Keratinocyte (primary cell): ENCODE measurements at regions not wholly inside any gene's neighbourhood (a gene's known extent, or its start where the extent isn't known, plus 50 kb on each side); places are given as distances from the start of the nearest gene placed in this dataset.

Source experiments
- DNase-seq: peaks from one replicate; pipeline ENCODE4 v3.0.0-alpha.2; 2011; ENCODE audit warnings: low read depth, missing footprints, low spot score
- FAIRE-seq: peaks from 2 replicates; lab custom pipeline; 2011; peaks lifted over from hg19 to GRCh38; lab: Jason Lieb, UNC
- H2AFZ ChIP-seq: 2 replicates; pipeline ENCODE4 v1.6.0; 2012; ENCODE audit warnings: low read length, control low read depth, inconsistent platforms; ENCODE audit not compliant: control insufficient read depth
- H3K27ac ChIP-seq: 2 replicates; pipeline ENCODE4 v1.5.1; 2011; ENCODE audit warnings: low read length; ENCODE audit not compliant: control insufficient read depth, insufficient read depth
- H3K27me3 ChIP-seq: 3 replicates; pipeline ENCODE4 v1.6.0; 2011; ENCODE audit warnings: low read length; ENCODE audit not compliant: control insufficient read depth, insufficient read depth; ENCODE audit errors: extremely low read depth
- H3K36me3 ChIP-seq, 2 experiments: 2 replicates in 1 of 2; 3 replicates in 1 of 2; pipeline ENCODE4 v1.5.1; 2011; ENCODE audit warnings: low read length in 2 of 2, mild to moderate bottlenecking in 1 of 2; ENCODE audit not compliant: control insufficient read depth in 2 of 2, insufficient read depth in 2 of 2; ENCODE audit errors: extremely low read depth in 1 of 2
- H3K4me1 ChIP-seq: 3 replicates; pipeline ENCODE4 v1.5.1; 2011; ENCODE audit warnings: low read length; ENCODE audit not compliant: control insufficient read depth, insufficient read depth; ENCODE audit errors: extremely low read depth
- H3K4me2 ChIP-seq: 3 replicates; pipeline ENCODE4 v1.6.0; 2011; ENCODE audit warnings: low read depth, low read length; ENCODE audit not compliant: control insufficient read depth, insufficient read depth; ENCODE audit errors: extremely low read depth
- H3K4me3 ChIP-seq, 3 experiments: fragments of 200-600 bp in 1 of 3; sonication (generic) in 1 of 3; 2 replicates in 2 of 3; 3 replicates in 1 of 3; pipeline ENCODE4 v1.5.1; 2011 to 2016; ENCODE audit warnings: low read length in 3 of 3, mild to moderate bottlenecking in 3 of 3, control low read depth in 2 of 3, inconsistent platforms in 1 of 3, low read depth in 1 of 3, mixed read lengths in 1 of 3, mixed run types in 1 of 3, moderate library complexity in 1 of 3; ENCODE audit not compliant: control insufficient read depth in 2 of 3, insufficient read depth in 2 of 3; ENCODE audit errors: extremely low read depth in 1 of 3
- H3K79me2 ChIP-seq: 2 replicates; pipeline ENCODE4 v1.6.0; 2012; ENCODE audit warnings: low read length; ENCODE audit not compliant: control insufficient read depth, insufficient read depth
- H3K9ac ChIP-seq: 3 replicates; pipeline ENCODE4 v1.6.0; 2011; ENCODE audit warnings: low read length; ENCODE audit not compliant: control insufficient read depth, insufficient read depth; ENCODE audit errors: extremely low read depth
- H3K9me1 ChIP-seq: 3 replicates; pipeline ENCODE4 v1.6.0; 2011; ENCODE audit warnings: low read length; ENCODE audit not compliant: control insufficient read depth, insufficient read depth; ENCODE audit errors: extremely low read depth
- H3K9me3 ChIP-seq: 2 replicates; pipeline ENCODE4 v1.5.1; 2012; ENCODE audit warnings: low read depth, low read length; ENCODE audit not compliant: control insufficient read depth
- H4K20me1 ChIP-seq: 3 replicates; pipeline ENCODE4 v1.6.0; 2011; ENCODE audit warnings: low read length; ENCODE audit not compliant: control insufficient read depth, insufficient read depth; ENCODE audit errors: extremely low read depth
- EZH2 ChIP-seq: IDR thresholded peaks from one replicate; pipeline ENCODE4 v1.6.1; 2012; ENCODE audit warnings: inconsistent platforms, mild to moderate bottlenecking, low read length, moderate library complexity
- dilution Hi-C: fragments of 300-500 bp; cut with MboI; formaldehyde crosslinking; loops from one replicate; pipeline ENCODE4 v1.7.0; 2020; ENCODE audit warnings: low sequenced_read_pairs; ENCODE audit not compliant: extremely low pct_ligation_motif_present
- TF ChIP-seq, protein P1 (sequence below), 3 experiments: IDR thresholded peaks in 1 of 3; conservative IDR thresholded peaks in 1 of 3; optimal IDR thresholded peaks in 1 of 3; 2 replicates in 2 of 3; 3 replicates in 1 of 3; pipeline versions ENCODE3 to v1.5.1; 2011; ENCODE audit warnings: low read length in 3 of 3, mild to moderate bottlenecking in 3 of 3, moderate library complexity in 2 of 3, control low read depth in 1 of 3, inconsistent platforms in 1 of 3; ENCODE audit not compliant: insufficient read depth in 2 of 3; ENCODE audit errors: extremely low read depth in 1 of 3

GRCh38 chr2:145221516-145221915 lies 701.6 kb upstream of the ZEB2 start:
- Histone ChIP-seq H3K27ac (no peak overlapping the region), H3K4me2 (no peak overlapping the region), H3K9me3 (no peaks in the 10 kb centered on the region), H3K79me2 (no peaks in the 10 kb centered on the region), H3K4me1 (no peaks in the 10 kb centered on the region), H3K36me3 (no peaks in the 10 kb centered on the region), H3K27me3 (no peaks in the 10 kb centered on the region), H3K9me1 (no peaks in the 10 kb centered on the region), H4K20me1 (no peaks in the 10 kb centered on the region), H3K4me3 (no peak overlapping the region), H2AFZ (no peak overlapping the region), H3K9ac (no peak overlapping the region)
- DNase-seq (no peak), FAIRE-seq (no peak)
- dilution Hi-C loops = no loop called here
- TF ChIP-seq, protein P1, sequence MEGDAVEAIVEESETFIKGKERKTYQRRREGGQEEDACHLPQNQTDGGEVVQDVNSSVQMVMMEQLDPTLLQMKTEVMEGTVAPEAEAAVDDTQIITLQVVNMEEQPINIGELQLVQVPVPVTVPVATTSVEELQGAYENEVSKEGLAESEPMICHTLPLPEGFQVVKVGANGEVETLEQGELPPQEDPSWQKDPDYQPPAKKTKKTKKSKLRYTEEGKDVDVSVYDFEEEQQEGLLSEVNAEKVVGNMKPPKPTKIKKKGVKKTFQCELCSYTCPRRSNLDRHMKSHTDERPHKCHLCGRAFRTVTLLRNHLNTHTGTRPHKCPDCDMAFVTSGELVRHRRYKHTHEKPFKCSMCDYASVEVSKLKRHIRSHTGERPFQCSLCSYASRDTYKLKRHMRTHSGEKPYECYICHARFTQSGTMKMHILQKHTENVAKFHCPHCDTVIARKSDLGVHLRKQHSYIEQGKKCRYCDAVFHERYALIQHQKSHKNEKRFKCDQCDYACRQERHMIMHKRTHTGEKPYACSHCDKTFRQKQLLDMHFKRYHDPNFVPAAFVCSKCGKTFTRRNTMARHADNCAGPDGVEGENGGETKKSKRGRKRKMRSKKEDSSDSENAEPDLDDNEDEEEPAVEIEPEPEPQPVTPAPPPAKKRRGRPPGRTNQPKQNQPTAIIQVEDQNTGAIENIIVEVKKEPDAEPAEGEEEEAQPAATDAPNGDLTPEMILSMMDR (optimal IDR thresholded peaks at IDR 0.05 in 1 of 3, IDR thresholded peaks at IDR 0.05 in 1 of 3, conservative IDR thresholded peaks at IDR 0.05 in 1 of 3; ENCODE audit: extremely low read depth in 1 of 3, insufficient read depth in 2 of 3, low read length in 3 of 3) = no peak
- TF ChIP-seq EZH2 = no peak

GRCh38 chr2:145221032-145221431 lies 701.1 kb upstream of the ZEB2 start:
- no peak for FAIRE-seq
- Histone ChIP-seq H3K79me2 (no peaks in the 10 kb centered on the region), H3K9ac (no peak overlapping the region), H2AFZ (no peak overlapping the region), H3K36me3 (no peaks in the 10 kb centered on the region), H3K9me1 (no peaks in the 10 kb centered on the region), H3K4me1 (no peaks in the 10 kb centered on the region), H3K9me3 (no peaks in the 10 kb centered on the region), H3K4me3 (no peak overlapping the region), H3K27me3 (no peaks in the 10 kb centered on the region), H4K20me1 (no peaks in the 10 kb centered on the region), H3K27ac (no peak overlapping the region), H3K4me2 (no peak overlapping the region)
- DNase-seq = no peak
- dilution Hi-C loops = no loop called here
- no peak for TF ChIP-seq EZH2
- TF ChIP-seq, protein P1 (optimal IDR thresholded peaks at IDR 0.05 in 1 of 3, IDR thresholded peaks at IDR 0.05 in 1 of 3, conservative IDR thresholded peaks at IDR 0.05 in 1 of 3; ENCODE audit: extremely low read depth in 1 of 3, insufficient read depth in 2 of 3, low read length in 3 of 3) = no peak
